HTR-8/SVneo (cell line): ENCODE measurements at regions not wholly inside any gene's neighbourhood (a gene's known extent, or its start where the extent isn't known, plus 50 kb on each side); places are given as distances from the start of the nearest gene placed in this dataset.

Source experiments
- DNase-seq: peaks from one replicate; pipeline ENCODE4 v3.0.0; 2011; ENCODE audit warnings: low spot score, mixed read lengths; ENCODE audit not compliant: insufficient read length
- FAIRE-seq: peaks from 2 replicates; lab custom pipeline; 2011; peaks lifted over from hg19 to GRCh38; lab: Jason Lieb, UNC

GRCh38 chr11:119892311-119892808 lies 163.4 kb upstream of the NECTIN1 start:
- FAIRE-seq (no peak), DNase-seq (no peak)

GRCh38 chr11:119891055-119891768 lies 162.2 kb upstream of the NECTIN1 start:
- FAIRE-seq: no peak
- no peak for DNase-seq

GRCh38 chr11:119890466-119890865 lies 161.5 kb upstream of the NECTIN1 start:
- no peak for FAIRE-seq

GRCh38 chr11:119889728-119890280 lies 160.8 kb upstream of the NECTIN1 start:
- DNase-seq (no peak), FAIRE-seq (no peak)

More at GRCh38 chr11:119890466-119890865, 161.5 kb upstream of the NECTIN1 start:
- no peak for DNase-seq

- FAIRE-seq (no peak), DNase-seq (no peak)
Observed at GRCh38 chr11:119889111-119889510, 160.1 kb upstream of the NECTIN1 start.

- FAIRE-seq: no peak
Observed at GRCh38 chr11:119888119-119888518, 159.1 kb upstream of the NECTIN1 start.

GRCh38 chr11:119886667-119887230 lies 157.7 kb upstream of the NECTIN1 start:
- no peak for DNase-seq
- FAIRE-seq: no peak

More at GRCh38 chr11:119888119-119888518, 159.1 kb upstream of the NECTIN1 start:
- DNase-seq: no peak

GRCh38 chr11:119885861-119886567 lies 157.0 kb upstream of the NECTIN1 start:
- DNase-seq (no peak), FAIRE-seq (no peak)

GRCh38 chr11:119885067-119885466 lies 156.1 kb upstream of the NECTIN1 start:
- FAIRE-seq (no peak), DNase-seq (no peak)

- no peak for FAIRE-seq
- DNase-seq: no peak
Observed at GRCh38 chr11:119882316-119882715, 153.3 kb upstream of the NECTIN1 start.

GRCh38 chr11:119880873-119881272 lies 151.9 kb upstream of the NECTIN1 start:
- FAIRE-seq (no peak), DNase-seq (no peak)

GRCh38 chr11:119880143-119880542 lies 151.1 kb upstream of the NECTIN1 start:
- no peak for FAIRE-seq
- DNase-seq: no peak

- DNase-seq: no peak
- FAIRE-seq: no peak
Observed at GRCh38 chr11:119878990-119879389, 150.0 kb upstream of the NECTIN1 start.

- DNase-seq: no peak
- FAIRE-seq: no peak
Observed at GRCh38 chr11:119876841-119877240, 147.8 kb upstream of the NECTIN1 start.

GRCh38 chr11:119875841-119876600 lies 147.0 kb upstream of the NECTIN1 start:
- FAIRE-seq (no peak), DNase-seq (no peak)

GRCh38 chr11:119874660-119875238 lies 145.7 kb upstream of the NECTIN1 start:
- no peak for FAIRE-seq
- DNase-seq: no peak

- no peak for FAIRE-seq
- DNase-seq: no peak
Observed at GRCh38 chr11:119873761-119874421, 144.9 kb upstream of the NECTIN1 start.

GRCh38 chr11:119872611-119873310 lies 143.8 kb upstream of the NECTIN1 start:
- FAIRE-seq (no peak), DNase-seq (no peak)
